Cardiac fibroblast (primary cell): ENCODE measurements at regions not wholly inside any gene's neighbourhood (a gene's known extent, or its start where the extent isn't known, plus 50 kb on each side); places are given as distances from the start of the nearest gene placed in this dataset.
"Not testable (repeated sequence)": the region's sequence is repeated elsewhere in the genome, so short reads cannot be mapped to it uniquely, and the experiment has no call there.

Experiments
- DNase-seq, 2 donors: peaks; one replicate each; pipeline versions ENCODE4 v3.0.0 to v3.0.0-alpha.2; 2010; ENCODE audit warnings: low read depth in 2 of 2
- H3K4me3 ChIP-seq, 2 donors: replicated peaks in 1 of 2; 1 replicate in 1 of 2; 2 replicates in 1 of 2; pipeline ENCODE4 v1.5.1; 2011; ENCODE audit warnings: low read depth in 2 of 2, low read length in 2 of 2, mild to moderate bottlenecking in 2 of 2, moderate library complexity in 1 of 2
- CTCF ChIP-seq: IDR thresholded peaks from one replicate; pipeline ENCODE4 v1.5.1; 2011; ENCODE audit warnings: low read depth, mild to moderate bottlenecking, low read length, inconsistent platforms

GRCh38 chrX:145393702-145394235, 146.5 kb downstream of the SPANXN1 start:
- DNase-seq, result no peak
- no peak overlapping the region for H3K4me3 ChIP-seq
- no peak for TF ChIP-seq CTCF

- H3K4me3 ChIP-seq, result no peak overlapping the region
- TF ChIP-seq CTCF, result no peak
- no peak for DNase-seq
These were observed 147.0 kb downstream of the SPANXN1 start for GRCh38 chrX:145394344-145394743.

- no peak for TF ChIP-seq CTCF
- no peak for DNase-seq
- H3K4me3 ChIP-seq, result no peak overlapping the region
These were observed 149.3 kb downstream of the SPANXN1 start for GRCh38 chrX:145396612-145397011.

- peak; percentile 38 for TF ChIP-seq CTCF
- peak; percentile 6 to 33 for DNase-seq
These were observed 157.7 kb downstream of the SPANXN1 start for GRCh38 chrX:145405012-145405411.

GRCh38 chrX:145410622-145411021, 163.3 kb downstream of the SPANXN1 start:
- no peak for TF ChIP-seq CTCF
- no peak for DNase-seq
- H3K4me3 ChIP-seq, result no peak overlapping the region

More at GRCh38 chrX:145405012-145405411, 157.7 kb downstream of the SPANXN1 start:
- no peak overlapping the region for H3K4me3 ChIP-seq

GRCh38 chrX:145436211-145436610, 188.9 kb downstream of the SPANXN1 start:
- DNase-seq, H3K4me3 ChIP-seq: not testable (repeated sequence)

GRCh38 chrX:145464650-145465049, 217.3 kb downstream of the SPANXN1 start:
- no peak for DNase-seq
- no peak overlapping the region for H3K4me3 ChIP-seq
- TF ChIP-seq CTCF, result no peak
